M059J (cell line): ENCODE measurements at regions not wholly inside any gene's neighbourhood (a gene's known extent, or its start where the extent isn't known, plus 50 kb on each side); places are given as distances from the start of the nearest gene placed in this dataset.
A peak's percentile ranks its signal among the peaks of the same experiment; 100 is the strongest.
"Not testable (repeated sequence)": the region's sequence is repeated elsewhere in the genome, so short reads cannot be mapped to it uniquely, and the experiment has no call there.

Source experiments
- DNase-seq: peaks from one replicate; pipeline ENCODE4 v3.0.0-alpha.2; 2012; ENCODE audit warnings: low read depth

GRCh38 chr5:122515210-122515609 is 203.2 kb downstream of the SNCAIP start:
- not testable (repeated sequence) for DNase-seq

DNA sequence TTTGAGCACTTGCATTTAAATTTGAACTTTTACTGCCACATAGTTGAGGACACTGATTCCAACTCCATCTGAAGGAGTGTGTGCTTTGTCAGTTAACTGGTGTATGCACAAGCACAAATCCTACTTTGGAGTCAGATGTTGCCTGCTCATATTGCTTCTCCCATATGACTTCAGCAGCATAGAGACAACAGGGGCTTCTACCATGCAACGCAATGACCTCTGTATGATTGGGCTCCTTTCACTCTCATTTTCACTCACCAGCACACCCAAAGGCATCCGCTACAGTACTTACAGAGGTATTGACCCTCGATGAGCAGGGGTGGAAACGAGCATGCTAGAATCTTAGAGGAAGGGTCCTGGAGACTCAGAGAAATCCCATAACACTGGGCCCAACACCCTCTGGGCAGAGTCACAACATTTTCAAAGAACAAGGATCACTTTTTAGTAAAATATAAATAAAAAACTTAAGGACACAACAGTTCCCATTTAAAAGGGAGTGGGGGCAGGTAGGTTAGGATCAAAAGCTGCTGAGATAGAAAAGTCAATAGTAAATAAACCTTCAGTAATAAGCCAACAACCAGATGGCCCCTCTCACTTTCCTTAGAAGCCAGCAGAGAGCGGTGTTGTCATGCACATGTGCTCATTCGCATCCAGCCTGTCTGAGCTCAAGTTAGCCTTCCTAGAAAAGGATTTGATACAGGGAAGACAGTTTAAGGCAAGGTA is 203.8 kb downstream of the SNCAIP start:
- DNase-seq: peak; percentile 62

- no peak for DNase-seq
Observed at GRCh38 chr5:122516432-122516743, 204.4 kb downstream of the SNCAIP start.

GRCh38 chr5:122517091-122517490 is 205.1 kb downstream of the SNCAIP start:
- DNase-seq: no peak

DNA sequence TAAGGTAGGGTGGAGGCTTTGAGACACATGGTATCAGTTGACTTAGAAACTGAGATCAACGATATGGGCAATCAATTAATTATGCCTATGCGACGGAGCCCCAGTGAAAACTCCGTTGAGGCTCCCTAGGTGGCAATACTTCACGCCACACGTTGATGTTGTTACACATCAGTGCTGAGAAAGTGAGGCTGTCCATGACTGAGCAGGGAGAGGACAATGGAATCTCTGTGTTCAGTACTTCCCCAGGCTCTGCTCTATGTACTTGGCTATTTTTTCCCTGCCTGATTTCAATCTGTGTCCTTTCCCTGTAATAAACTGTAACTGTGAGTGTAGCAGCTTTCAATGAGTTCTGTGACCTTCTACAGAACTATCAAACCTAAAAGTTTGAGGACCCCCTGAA is 211.7 kb downstream of the SNCAIP start:
- DNase-seq: no peak

DNA sequence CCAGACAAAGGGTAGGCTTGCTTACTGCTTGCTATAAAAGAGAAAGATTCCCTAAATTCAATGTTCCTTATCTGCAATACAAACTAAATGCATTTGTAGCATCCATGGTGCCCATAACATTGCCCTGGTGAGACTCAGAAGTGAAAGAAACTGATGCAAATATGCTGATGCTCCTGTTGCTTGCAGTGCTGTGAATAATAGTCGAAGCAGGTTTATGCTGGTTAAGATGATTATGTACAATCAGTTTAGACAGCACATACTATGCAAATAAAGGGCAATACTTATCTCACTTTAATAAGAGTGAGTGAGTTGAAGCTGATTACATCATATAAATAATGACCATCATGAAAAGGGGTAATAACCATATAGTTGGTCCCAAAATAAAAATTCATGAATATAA is 215.5 kb downstream of the SNCAIP start:
- no peak for DNase-seq

- DNase-seq: no peak
Observed at GRCh38 chr5:122532035-122532434, 220.0 kb downstream of the SNCAIP start.

DNA sequence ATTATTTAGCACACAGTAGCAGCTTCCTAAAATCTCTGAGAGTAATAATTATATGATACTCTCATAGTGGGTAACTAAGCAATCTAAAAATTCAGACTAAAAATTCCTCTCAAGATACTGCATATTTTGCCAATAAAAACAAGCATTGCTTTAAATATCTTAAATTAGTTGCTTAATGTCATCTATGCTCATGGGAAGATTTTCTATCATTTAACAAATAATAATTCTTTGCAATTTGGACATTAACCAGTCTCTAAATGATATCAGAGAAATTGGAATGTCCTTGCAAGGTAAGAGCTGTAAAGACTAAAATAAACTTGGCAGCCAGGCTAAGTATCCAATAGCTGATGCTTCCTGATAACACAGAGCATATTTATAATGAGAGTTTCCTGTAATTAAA is 221.8 kb downstream of the SNCAIP start:
- DNase-seq: no peak

GRCh38 chr5:122534829-122535228 is 222.8 kb downstream of the SNCAIP start:
- no peak for DNase-seq

GRCh38 chr5:122541388-122541787 is 229.4 kb downstream of the SNCAIP start:
- DNase-seq: no peak

DNA sequence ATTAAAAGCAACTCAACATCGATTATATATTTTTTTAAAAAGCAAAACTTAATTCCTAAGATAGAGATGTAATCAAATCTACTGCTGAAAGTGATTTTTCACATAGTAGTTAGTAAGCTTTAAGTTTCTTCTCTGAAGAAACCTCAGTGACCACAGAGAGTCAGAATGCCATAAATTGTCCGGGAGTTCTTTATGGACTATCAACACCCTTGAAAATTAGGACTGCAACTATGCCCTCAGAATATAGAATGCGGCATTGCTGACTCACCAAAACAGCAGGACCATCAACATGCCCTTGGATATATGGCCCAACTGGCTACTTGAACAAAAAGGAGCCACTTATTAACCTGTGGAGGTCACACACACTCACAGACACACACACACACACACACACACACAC is 228.9 kb upstream of the SNX2 start:
- no peak for DNase-seq

DNA sequence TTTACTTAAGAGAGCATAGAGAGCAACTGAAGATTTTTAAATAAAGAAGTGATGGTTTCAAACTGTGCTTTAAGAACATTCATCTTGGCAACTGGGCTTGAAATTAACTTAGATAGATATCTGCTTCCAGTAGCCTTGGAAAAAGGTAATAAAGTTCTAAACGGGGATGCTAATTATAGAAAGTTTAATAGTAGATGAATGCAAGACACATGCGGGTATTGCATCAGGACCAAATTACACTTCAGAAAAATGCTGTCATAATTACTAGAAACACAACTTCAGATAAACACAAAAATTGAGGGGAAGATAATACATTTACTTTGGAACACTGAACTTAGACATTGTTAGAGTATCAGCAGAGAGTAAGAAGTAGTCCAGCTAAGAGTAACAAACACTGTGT is 227.7 kb upstream of the SNX2 start:
- DNase-seq: no peak

DNA sequence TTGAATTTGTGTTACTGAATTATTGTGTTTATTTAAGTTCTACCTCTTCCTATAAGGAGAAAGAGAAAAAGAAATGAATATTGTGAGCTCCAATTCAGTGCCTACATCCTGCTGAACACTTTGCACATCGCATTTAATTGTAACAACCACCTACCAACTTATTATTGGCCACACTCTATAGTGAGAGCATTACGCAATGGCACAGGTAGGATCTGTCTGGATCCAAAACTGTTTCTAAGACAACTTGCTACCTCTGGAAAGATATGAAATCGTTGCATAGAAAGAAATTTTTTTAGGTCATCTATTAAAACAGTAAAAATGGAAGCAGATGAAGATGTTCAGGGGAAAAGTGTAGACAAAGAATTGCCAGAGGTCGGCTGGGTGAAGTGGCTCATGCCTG is 227.2 kb upstream of the SNX2 start:
- no peak for DNase-seq

DNA sequence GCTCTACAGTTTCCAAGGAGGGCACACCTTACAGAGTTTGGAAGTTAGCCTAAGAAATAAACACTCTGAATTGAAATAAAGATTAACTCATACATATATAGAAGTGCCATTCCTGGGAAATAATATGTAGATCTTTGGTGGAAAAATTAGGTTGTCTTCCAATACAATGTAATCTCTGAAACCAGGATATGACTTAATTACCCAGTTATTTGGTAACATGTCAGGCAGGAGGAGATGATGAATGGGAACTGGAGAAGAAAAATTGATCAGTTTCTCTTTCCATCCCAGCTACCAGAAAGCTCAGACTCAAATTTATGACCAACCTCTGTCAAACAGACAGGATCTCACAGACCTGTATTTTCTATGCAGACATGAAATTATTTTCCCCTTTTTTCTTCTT is 215.2 kb upstream of the SNX2 start:
- no peak for DNase-seq

DNA sequence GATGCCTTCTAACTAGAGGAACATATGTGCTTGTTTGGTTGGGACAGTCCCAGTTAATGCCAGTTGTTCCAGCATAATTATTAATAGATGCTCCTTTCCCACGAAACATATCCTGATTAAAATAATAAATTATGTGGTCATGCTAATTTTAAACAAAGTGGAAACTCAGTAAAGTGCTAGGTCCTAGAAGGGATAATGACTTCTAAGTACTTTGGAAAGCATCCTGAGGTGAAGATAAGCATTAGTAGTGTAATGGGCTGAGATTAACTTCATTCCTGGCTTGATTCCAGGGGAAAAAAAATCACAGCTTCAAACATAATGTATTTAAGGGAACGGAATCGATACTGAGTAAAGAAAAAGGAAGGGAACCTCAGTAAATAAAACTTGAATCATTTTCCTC is 213.7 kb upstream of the SNX2 start:
- no peak for DNase-seq

DNA sequence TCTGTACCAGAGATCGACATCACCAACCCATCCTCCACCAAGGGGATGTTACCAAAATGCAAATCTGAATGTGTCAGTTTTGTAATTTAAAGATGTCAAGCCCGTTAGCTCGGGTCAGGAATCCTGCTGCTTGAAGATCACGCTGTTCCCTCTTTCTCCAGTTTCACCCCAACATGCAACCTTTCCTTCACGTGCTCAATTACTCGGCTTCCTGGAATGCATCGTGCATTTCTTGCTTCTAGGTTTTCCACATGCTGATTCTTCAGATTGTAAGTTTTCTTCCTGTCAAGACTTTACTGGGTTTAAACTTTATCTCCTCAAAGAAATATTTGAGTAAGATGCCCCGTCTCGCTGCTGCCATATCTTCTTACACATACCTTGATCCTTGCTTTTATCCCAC is 209.5 kb upstream of the SNX2 start:
- DNase-seq: peak; percentile 5

DNA sequence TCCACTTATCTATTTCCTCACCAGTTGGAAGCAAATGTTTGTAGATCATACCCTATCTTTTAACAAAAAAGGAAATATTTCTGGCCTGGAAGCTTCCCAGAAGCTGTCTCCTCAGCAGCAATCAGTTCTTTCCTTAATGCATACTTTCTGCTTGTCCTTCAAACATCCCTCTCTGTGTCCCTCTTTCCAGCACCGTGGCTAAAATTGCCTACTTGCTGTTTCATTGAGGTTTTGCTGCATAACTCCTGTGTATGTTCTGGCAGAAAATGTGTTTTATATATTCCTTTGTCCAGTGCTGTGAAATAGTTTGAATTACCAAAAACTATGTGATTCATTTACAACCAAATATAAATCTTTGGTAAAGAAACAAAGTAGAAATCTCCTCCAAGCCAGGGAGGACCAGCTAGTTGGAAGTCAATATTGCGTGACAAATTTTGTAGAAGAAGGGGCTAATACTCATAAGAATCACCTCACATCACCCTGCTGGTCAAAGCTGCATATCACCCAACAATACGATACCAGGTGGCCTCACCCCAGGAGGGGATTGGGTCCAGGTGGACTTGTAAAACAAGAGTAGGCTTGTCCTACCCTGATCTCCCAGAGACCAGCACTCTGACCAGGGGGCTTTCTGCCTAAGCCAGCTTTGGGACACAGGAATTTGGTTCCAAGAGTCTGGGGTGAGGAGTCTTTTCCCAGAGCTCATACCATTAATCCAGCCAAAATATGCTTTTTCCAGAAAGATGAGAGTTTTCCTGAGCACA is 198.4 kb upstream of the SNX2 start:
- DNase-seq: no peak

DNA sequence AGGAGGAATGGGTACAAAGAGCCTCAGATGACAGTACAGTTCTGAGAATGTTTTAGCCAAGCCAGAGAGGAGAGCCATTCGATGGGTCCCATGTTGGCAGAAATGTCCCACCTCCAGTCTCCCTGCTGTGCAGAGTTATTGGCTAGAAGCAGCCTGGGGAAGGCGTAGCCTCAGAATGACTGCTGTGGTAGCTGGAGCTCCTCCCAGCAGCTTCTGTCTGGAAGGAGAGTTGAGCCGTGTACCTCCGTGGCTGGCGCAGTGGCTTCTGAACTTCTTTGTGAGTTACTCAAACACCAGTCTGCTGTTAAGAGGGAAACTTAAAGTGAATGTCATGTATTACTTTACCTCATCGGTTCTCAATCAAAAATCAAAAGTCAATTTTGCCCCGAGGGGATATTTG is 193.3 kb upstream of the SNX2 start:
- DNase-seq: no peak

GRCh38 chr5:122584411-122585300 is 190.2 kb upstream of the SNX2 start:
- no peak for DNase-seq

- DNase-seq: no peak
Observed at GRCh38 chr5:122585371-122585770, 189.5 kb upstream of the SNX2 start.

GRCh38 chr5:122586351-122586750 is 188.5 kb upstream of the SNX2 start:
- DNase-seq: peak; percentile 5

DNA sequence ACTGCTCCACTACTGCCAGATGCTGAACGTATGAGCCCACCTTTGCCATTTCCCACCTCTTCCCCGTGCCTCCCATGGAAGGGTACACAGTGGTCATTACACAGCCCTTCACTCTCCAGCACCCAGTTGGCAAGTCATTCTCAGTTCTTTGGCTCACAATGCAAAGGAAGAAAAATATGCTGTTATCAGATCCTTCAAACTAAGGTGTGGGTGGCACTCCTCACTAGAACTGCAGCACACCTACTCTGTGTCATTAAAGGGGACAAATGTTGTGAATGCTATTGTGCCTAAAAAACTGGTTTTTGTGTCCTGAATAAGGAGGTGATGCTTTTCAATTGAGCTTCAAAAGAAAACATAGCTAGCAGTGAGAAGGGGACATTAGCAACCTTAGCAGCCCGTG is 183.1 kb upstream of the SNX2 start:
- DNase-seq: no peak

GRCh38 chr5:122599000-122599399 is 175.9 kb upstream of the SNX2 start:
- DNase-seq: no peak
